ENCODE measurements at regions not wholly inside any gene's neighbourhood (a gene's known extent, or its start where the extent isn't known, plus 50 kb on each side); places are given as distances from the start of the nearest gene placed in this dataset.

GRCh38 chr16:14020141-14020540 is 51.0 kb upstream of the MRTFB start:
- no peak for TF ChIP-seq CTCF (IDR thresholded peaks at IDR 0.05; ENCODE audit: insufficient read depth, low read length, poor library complexity, severe bottlenecking)
- no peak for DNase-seq (ENCODE audit: extremely low read depth, insufficient read length)
- no peaks in the 10 kb centered on the region for H3K36me3 ChIP-seq (ENCODE audit: control insufficient read depth, insufficient read depth, low read length)
- H3K27me3 ChIP-seq (replicated peaks; ENCODE audit: control insufficient read depth, insufficient read depth, low read length) = no peaks in the 10 kb centered on the region
- no peak overlapping the region for H3K4me3 ChIP-seq (replicated peaks; ENCODE audit: low read depth, low read length)

All from GM06990 (cell line).